Stimulated activated CD4-positive, alpha-beta T cell treated with anti-CD3 and anti-CD28 coated beads, Interleukin-2, amount 100 ng/mL, for 4 hours (primary cell): ENCODE measurements at regions not wholly inside any gene's neighbourhood (a gene's known extent, or its start where the extent isn't known, plus 50 kb on each side); places are given as distances from the start of the nearest gene placed in this dataset.

Experiments
- DNase-seq: peaks from one replicate; pipeline ENCODE4 v3.0.0-alpha.2; 2020; ENCODE audit warnings: low read depth

GRCh38 chr6:20313051-20313450 lies 88.6 kb upstream of the E2F3 start:
- DNase-seq = no peak

- no peak for DNase-seq
Measured at GRCh38 chr6:20313960-20314530, 87.6 kb upstream of the E2F3 start.

GRCh38 chr6:20314866-20315845 lies 86.5 kb upstream of the E2F3 start:
- no peak for DNase-seq

GRCh38 chr6:20317430-20317829 lies 84.2 kb upstream of the E2F3 start:
- no peak for DNase-seq

- no peak for DNase-seq
Measured at GRCh38 chr6:20318851-20319387, 82.8 kb upstream of the E2F3 start.

GRCh38 chr6:20319520-20320357 lies 81.9 kb upstream of the E2F3 start:
- peak; percentile 69 for DNase-seq

- DNase-seq = no peak
Measured at GRCh38 chr6:20325641-20326421, 75.8 kb upstream of the E2F3 start.

GRCh38 chr6:20326422-20326728 lies 75.3 kb upstream of the E2F3 start:
- no peak for DNase-seq

- no peak for DNase-seq
Measured at GRCh38 chr6:20327141-20327540, 74.5 kb upstream of the E2F3 start.

- no peak for DNase-seq
Measured at GRCh38 chr6:20328266-20328923, 73.3 kb upstream of the E2F3 start.

GRCh38 chr6:20328924-20329300 lies 72.8 kb upstream of the E2F3 start:
- no peak for DNase-seq

- DNase-seq = no peak
Measured at GRCh38 chr6:20331042-20331441, 70.6 kb upstream of the E2F3 start.

GRCh38 chr6:20331625-20332024 lies 70.1 kb upstream of the E2F3 start:
- no peak for DNase-seq

- no peak for DNase-seq
Measured at GRCh38 chr6:20332441-20333006, 69.2 kb upstream of the E2F3 start.

GRCh38 chr6:20333721-20334269 lies 67.9 kb upstream of the E2F3 start:
- no peak for DNase-seq

GRCh38 chr6:20334334-20334733 lies 67.3 kb upstream of the E2F3 start:
- no peak for DNase-seq

GRCh38 chr6:20334962-20335361 lies 66.7 kb upstream of the E2F3 start:
- no peak for DNase-seq

- no peak for DNase-seq
Measured at GRCh38 chr6:20335872-20336271, 65.8 kb upstream of the E2F3 start.

- DNase-seq = no peak
Measured at GRCh38 chr6:20338156-20338555, 63.5 kb upstream of the E2F3 start.

- DNase-seq = no peak
Measured at GRCh38 chr6:20340068-20340848, 61.4 kb upstream of the E2F3 start.
